ENCODE measurements at regions not wholly inside any gene's neighbourhood (a gene's known extent, or its start where the extent isn't known, plus 50 kb on each side); places are given as distances from the start of the nearest gene placed in this dataset.

- no peak for DNase-seq (ENCODE audit: low spot score)
Observed at GRCh38 chr2:157184161-157184895, 73.2 kb upstream of the GALNT5 start.

DNA sequence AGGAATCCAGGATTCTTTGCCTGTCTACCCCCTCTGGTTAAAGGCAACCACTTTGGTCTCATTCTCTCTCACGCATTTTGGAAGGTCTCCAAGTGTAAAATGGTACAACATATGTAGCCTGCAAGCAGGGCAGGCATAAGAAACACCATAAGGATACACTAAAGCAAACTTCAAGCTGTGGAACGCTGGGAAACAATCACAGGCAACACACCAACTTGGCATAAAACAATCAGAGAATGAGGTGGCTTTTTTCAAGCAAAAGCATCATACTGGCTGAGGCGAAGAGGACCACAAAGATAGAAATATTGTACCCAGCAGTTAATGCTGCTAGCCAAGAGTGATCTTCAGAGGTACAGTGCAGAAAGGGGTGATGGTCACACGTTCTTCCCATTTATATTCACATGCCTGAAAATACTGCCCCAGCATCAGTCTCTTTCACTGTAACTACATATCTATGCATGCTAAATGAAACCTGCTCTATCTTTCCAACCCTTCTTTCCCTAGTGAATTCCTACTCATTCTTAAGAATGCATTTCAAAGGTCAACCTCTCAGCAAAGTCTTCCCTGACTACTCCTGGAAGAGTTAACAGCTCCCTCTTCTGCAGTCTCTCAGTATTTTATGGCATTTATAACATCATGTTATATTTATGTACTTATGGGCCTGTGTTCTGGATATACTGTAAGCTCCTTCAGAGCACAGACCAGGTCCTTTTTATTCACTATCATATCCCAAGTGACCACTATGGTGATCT lies 71.9 kb upstream of the GALNT5 start:
- DNase-seq (ENCODE audit: low spot score) = peak; percentile 27

GRCh38 chr2:157190151-157190550 lies 67.4 kb upstream of the GALNT5 start:
- DNase-seq (ENCODE audit: low spot score) = no peak

DNA sequence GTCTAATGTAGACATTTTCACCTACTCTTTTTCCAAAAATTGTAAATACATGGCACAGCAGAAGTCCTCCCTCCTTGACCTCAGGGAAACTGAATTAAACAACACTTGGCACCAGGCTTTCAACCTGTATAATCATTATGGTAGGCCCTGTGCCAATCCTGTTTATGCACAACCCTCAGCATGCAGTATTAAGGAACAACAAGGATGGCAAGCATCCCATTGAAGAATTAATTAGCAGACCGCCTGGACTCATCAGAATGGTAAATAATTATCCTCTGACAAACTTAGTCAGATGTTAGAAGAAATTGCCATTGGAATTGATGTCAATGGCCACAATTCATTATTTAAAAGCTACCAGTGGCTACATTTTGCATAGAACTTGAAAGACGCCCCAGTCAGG lies 66.3 kb upstream of the GALNT5 start:
- DNase-seq (ENCODE audit: low spot score) = no peak

DNA sequence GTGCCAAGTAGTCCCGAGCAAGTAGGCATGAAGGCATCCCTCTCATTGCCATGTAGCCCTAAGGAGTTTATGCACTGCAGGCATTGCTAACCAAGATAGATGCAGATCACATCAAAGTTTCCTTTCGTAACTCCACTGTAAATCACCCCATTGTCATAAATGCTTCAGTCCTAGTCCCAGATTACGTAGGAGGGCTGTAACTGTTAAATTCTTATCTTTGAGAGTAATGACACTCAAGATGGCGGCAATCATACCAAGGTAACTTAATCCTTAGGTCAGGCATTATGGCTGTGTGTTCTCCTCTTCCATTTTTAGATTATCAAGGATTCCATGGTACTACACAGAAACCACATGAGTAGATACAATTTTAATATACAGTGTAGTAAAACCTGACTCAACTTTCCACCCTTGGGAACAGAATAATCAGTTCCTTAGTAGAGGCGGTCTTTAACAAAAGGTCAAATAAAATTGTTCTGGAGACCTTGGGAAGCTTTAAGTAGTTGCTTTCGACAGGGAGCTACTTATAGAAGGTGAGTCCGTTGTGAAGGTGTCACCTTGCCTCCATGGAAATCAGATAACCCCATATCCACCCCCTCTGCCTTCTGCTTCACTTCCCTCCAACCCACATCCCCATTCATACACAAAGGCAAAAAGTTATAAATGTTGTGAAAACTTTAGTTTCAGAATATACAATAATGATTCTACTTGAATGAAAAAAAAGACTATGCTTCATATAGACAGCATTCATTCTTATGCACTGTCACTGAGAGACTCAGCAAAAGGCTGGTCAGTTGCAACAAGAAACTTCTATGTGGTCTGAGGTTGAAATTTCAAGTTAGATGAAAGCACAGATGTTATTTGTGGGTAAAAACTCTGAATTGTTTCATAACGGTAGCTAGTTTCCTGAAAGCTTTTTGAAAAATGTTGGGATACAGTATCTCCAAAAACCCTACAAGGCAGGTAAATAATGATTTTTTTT lies 64.8 kb upstream of the GALNT5 start:
- peak; percentile 60 for DNase-seq (ENCODE audit: low spot score)

DNA sequence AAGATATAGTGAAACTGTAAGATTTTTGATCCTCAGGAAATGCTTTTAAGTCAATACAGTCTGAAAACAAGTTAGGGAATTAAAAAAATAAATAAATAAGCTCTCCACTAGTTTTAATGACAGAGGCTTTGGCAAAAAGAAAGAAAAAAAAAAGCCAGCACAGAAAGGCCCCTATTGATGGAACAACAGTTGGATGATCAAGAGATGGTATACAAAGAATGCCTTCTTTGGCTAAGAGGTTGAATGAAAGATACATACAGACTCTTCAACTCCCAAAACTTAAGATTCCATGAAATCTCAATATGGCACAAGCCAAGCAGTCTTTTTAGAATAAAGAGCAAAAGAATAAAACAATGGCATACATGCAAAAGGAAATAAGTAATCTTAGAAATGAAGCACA lies 64.0 kb upstream of the GALNT5 start:
- DNase-seq (ENCODE audit: low spot score) = peak; percentile 86

DNA sequence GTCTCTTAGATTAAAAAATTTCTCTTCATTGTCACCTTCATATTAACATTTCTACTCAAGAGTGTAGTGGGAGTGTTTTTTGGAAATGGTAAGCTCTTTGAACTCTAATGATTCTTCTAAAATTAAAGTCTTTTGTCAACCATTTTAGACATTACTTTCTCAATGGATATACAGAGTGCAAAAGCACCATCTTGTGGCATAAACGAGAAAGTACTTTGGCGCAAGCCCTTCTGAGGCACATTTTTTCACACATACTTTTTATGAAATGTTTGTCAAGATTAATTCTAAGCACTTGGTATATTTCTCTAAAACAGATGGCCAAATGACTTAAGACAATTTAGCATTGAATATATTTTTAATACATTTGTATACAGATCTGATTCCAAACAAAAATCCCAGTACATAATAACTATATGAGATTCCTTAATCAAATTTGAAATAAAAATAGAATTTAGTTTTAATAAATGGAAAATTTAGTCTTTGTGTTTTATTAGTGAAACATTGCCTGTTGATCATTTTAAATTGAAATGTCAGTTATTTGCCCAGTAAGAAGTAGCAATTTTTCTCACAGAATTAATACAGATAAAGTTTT lies 63.3 kb upstream of the GALNT5 start:
- DNase-seq (ENCODE audit: low spot score) = peak; percentile 74

GRCh38 chr2:157194844-157195243 lies 62.7 kb upstream of the GALNT5 start:
- DNase-seq (ENCODE audit: low spot score) = no peak

DNA sequence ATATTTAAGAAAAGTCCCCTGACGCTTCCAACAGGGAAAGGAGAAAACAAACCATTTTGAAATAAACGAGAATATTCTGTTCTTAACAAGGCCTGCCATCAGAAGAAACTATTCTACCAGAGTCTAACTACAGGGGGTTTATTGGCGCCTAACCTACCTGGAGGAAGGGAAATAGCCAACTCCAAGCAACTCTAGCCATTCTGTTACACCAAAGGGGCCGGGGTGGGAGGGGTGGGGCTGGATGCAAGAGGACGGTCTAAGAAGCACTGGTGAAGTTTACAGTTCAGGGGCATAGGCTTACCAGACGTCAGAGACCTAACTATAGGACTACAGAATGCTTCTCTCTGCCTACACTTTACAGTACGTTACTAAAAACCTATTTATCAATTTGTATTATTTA lies 60.5 kb upstream of the GALNT5 start:
- DNase-seq (ENCODE audit: low spot score) = no peak

- DNase-seq (ENCODE audit: low spot score) = no peak
Observed at GRCh38 chr2:157197848-157198247, 59.7 kb upstream of the GALNT5 start.

GRCh38 chr2:157203651-157204050 lies 53.9 kb upstream of the GALNT5 start:
- DNase-seq (ENCODE audit: low spot score) = no peak

DNA sequence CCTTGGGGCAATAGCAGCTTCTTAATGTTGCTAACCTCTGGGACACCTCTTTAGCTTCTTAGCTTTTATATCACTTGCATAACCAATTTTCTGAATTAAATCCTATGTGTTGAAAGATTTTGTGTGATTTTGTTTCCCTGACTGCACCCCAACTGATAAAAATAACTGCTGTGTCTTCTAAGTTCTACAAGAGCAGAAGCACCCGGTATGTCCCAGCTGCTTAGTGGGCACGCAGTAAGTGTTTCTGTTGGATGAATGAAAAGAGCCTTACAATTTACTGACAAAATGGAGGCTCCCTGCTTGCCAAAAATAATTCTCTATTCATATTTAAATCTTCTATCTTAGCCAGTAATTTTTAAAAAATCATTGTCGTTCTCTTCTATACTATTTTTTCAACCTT lies 53.1 kb upstream of the GALNT5 start:
- no peak for DNase-seq (ENCODE audit: low spot score)

DNA sequence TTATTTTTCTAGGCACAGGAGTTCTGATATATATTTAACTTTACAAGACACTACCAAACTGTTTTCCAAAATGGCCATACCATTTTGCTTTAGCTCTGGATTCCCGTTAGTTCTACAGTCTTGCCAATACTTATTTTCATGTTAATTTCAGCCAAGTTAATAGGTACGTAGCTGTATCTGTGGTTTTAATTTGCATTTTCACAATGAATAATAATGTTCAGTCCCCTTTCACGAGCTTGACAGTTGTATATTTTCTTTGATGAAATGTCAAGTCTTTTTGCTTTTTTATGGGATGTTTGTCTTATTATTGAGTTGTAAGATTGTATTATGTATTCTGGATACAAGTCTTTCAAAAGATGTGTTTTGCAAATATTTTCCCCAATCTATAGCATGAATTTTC lies 50.6 kb upstream of the GALNT5 start:
- no peak for DNase-seq (ENCODE audit: low spot score)

Data from COLO829 (cell line).